ENCODE measurements at regions not wholly inside any gene's neighbourhood (a gene's known extent, or its start where the extent isn't known, plus 50 kb on each side); places are given as distances from the start of the nearest gene placed in this dataset.

DNA sequence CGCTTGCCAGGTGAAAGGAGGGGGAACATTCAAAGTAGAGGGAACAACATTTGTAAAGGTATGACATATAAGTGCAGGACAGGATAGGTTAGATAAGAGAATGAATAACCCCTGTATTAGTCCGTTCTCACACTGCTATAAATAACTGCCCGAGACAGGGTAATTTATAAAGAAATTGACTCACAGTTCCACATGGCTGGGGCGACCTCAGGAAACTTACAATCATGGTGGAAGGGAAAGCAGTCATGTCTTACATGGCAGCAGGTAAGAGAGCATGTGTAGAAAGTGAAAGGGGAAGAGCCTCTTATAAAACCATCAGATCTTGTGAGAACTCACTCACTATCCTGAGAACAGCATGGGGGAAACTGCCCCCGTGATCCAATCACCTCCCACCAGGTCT lies 223.8 kb downstream of the SOX9 start:
- no peak for DNase-seq

DNA sequence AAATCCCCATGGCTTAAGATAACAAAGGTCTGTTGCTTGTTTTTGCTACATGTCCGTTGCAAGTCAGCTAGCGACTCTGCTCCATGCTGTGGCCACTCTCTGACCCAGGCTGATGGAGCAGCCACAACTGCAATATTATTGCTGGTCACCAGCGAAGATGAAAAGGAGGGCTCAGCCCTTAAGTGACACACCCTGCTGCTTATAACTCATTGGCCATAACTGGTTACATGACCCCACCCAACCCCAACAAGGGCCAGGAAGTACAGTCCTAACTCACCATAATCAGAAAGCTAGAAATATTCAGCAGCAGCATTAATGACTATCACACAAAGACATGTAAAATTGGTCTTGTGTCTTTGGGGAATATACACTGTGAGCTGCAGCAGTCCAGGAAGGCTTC lies 224.3 kb downstream of the SOX9 start:
- DNase-seq: no peak

DNA sequence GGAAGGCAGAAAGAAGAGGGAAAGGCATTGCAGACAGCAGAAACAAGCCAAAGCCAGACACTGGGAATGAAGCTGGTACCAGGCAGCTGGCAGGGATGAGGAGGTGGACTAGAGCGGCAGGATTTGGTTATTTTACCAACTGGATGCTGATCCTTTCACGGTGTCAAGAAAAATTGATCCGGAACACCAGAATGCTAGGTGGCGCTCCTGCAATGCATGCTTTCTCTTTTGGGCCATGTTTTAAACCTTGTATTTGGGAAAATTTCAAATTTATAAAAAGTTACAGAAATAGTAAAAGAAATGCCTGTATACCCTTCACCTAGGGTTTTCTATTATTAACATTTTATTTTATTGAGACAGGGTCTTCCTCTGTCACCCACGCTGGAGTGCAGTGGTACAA lies 224.7 kb downstream of the SOX9 start:
- no peak for DNase-seq

GRCh38 chr17:72346306-72346705 lies 225.5 kb downstream of the SOX9 start:
- DNase-seq: no peak

DNA sequence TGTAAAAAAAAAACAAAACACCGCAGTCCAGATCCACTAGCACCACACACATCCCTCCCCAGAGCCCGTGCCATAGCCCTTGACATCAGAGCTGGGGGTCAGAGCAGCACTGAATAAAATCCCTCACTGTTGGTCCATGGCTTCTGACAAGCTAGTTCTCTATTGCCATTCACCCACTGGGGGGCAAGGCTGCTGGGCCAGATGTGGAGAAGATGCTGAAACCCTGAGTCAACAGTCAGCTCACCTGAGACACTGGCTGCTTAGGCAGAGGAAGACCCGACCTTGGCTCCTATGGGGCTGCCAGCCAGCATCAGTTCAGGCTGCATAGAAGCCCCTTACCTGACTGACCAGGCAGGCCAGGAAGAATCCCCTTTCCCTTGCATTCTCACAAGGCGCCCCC lies 228.2 kb downstream of the SOX9 start:
- DNase-seq: no peak

GRCh38 chr17:72349491-72349995 lies 228.7 kb downstream of the SOX9 start:
- no peak for DNase-seq

- DNase-seq: no peak
Observed at GRCh38 chr17:72350073-72350472, 229.3 kb downstream of the SOX9 start.

DNA sequence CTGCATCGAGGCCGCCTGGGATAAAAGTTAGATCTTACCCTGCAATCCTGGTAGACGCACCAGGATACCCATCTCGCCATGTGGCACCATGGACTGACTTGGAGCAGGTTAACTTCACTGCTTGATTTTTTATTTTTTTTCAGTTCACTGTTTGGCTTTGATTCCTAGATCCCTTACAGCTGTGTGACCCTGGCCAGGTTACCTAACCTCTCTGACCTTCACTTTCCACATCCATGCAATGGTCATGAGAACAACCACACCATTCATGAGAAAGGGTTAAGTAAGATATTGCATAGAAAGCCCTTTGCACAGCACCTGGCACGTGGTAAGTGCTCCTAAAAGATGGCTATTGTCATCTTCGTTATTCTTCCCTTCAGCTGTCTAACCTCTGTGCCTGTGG lies 230.5 kb downstream of the SOX9 start:
- DNase-seq: no peak

DNA sequence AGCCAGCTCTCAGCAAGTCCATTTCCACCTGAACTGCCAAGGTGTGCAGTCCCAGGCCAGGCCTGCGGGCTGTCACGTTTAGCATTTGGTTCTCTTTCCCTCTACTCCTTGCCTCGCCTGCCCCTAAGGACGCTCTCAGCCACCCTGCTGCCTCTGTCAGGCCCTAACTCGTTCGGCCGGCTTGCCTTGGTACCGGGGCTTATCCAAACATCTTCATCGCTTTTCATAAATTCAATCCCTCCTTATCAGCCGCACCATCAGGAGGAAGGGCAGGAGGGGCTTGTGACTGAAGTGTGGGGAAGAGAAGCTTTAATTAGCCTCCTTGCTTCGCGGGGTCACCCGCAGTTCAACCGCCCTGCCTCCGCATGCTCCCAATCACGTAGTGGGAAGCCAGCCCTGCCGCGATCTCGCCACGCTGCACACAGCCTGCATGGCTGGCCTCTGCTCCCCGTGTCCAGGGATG lies 231.1 kb downstream of the SOX9 start:
- no peak for DNase-seq

- no peak for DNase-seq
Observed at GRCh38 chr17:72353502-72353901, 232.7 kb downstream of the SOX9 start.

GRCh38 chr17:72354071-72354470 lies 233.3 kb downstream of the SOX9 start:
- DNase-seq: no peak

DNA sequence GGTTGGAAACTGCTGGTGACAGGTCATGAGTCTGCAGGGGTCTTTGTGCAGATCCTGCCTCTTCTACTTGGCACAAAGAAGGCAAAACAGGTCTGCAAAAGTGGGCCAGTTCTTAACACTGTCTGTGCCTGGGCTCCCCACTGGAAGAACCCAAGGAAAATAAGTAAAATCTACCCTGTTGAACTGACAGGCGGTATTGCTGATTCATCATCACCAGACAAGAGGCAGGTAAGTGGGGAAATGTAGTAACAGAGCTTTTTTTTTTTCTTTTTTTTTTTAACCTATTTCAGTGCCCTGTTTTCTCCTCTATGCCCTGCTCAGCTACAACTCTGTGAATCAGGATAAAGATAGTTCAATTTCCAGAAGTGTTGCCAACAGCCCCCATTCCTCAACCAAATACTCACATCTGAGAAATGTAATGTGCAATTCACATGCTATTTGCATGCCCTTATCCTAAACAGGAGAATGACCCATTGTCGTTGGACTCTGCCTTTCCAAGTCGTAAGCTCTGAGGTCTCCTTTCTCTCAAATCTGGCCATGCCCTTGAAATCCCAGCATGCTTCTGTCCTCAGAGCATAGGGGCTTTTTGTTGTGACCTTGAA lies 237.0 kb downstream of the SOX9 start:
- DNase-seq: no peak

DNA sequence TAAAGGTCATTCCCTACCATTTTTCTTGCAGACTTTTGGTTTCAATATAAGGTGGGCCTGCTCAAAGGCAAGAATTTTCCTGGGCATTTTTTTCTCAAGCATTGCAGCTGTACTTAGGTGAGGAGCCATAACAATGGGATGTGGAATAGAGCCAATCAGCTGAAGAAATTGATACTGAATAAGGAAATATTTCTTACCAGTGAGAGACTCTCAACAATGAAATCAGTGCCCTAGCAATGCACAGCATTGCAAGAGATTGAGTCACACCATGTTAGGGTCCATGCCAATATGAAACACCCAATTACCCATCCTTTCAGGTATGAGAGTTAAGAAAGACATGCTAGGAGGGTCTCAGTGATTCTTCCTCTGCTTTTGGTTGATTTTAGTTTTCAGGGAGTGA lies 237.6 kb downstream of the SOX9 start:
- no peak for DNase-seq

DNA sequence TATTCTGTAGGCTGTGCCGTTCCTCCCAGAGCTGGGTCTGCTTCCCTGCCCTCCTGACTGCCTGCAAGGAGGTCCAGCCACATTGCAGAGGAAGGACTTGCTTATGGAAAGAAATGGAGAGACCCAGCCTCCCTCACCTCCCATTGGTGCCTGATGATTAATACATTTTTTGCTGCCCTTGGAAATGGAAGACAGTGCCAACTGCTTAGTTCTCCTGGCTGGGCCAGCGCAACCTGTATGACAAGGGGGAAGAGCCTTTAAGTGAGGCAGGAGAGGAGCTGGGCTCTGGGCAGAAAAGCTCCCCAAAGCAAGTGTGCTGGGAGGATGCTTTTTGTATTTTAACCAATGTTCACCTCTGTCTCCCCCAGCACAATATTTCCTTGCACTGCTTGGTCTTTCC lies 238.5 kb downstream of the SOX9 start:
- no peak for DNase-seq

- DNase-seq: no peak
Observed at GRCh38 chr17:72359811-72360210, 239.0 kb downstream of the SOX9 start.

DNA sequence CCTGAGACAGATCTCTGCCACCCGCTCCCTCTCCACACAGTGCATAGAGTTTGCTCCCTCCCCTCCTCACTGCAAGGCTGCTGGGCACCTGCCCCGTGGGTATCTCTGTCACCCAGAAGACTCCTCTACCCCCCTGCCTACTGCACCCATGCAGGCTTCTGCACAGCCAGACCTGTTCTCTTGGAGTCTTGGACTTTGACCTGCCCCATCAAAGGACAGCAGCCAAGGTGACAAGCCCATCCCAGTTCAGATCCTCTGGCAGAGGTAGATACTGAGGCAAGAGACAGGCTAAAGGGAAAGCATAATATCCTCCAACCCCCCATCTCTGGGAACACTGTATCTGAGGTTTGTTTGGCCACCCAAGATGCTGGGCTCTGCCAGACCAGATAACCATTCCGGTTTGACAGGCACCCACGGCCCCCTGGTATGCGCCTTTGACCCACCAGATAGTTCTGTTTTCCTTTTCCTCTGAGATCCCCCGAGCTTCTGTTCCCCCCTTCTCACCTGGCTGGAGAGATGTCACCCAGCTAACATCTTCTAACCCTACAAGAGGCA lies 239.6 kb downstream of the SOX9 start:
- DNase-seq: no peak

DNA sequence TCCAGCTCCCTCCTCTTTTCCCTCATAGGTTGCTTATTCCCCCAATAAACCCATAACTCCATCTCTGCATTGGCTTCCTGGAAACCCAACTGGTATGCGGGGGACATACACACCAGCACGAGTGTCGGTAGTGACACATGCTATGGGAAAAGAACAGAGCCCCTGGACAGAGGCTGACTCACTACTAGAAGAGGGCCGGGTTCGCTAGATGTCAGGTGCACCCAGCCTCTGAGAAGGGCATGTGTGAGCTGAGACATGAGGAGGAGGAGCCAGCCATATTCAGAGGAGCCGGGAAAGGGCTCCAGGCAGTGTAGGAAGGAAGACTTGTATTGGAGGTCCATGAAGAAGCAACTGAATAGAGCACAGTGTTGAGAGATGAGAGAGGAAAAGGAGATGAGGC lies 241.1 kb downstream of the SOX9 start:
- DNase-seq: no peak

DNA sequence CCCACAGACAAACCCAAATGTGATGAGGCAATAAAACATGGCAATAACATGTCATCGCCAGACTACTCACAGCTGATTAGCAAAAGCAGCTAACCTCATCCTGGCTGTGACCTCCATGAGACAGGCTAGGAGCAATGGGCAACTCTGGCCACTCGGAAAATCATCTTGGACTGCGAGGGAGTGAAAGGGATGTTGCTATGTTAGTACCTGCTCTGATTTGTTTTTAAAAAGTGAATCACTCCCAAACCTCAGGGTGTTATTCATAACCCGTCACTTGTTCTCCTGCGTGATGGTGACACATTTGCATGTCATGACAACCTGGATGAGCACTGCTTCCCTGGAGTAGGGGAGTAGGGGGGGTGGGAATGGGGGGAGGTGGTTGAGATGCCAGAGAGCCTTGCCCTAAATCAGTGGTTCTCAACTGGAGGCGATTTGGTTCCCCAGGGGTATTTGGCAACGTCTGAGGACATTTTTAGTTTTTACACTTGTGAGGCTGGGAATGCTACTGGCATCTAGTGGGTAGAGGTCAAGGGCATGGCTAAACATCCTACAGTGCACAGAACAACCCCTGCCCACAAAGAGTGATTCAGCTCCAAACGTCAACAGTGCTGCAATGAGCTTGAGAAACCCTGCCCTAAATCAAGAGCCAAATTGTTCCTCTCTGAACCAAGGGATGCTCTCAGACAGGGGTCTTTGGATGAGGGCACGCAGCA lies 241.7 kb downstream of the SOX9 start:
- no peak for DNase-seq

- DNase-seq: no peak
Observed at GRCh38 chr17:72363089-72363610, 242.3 kb downstream of the SOX9 start.

DNA sequence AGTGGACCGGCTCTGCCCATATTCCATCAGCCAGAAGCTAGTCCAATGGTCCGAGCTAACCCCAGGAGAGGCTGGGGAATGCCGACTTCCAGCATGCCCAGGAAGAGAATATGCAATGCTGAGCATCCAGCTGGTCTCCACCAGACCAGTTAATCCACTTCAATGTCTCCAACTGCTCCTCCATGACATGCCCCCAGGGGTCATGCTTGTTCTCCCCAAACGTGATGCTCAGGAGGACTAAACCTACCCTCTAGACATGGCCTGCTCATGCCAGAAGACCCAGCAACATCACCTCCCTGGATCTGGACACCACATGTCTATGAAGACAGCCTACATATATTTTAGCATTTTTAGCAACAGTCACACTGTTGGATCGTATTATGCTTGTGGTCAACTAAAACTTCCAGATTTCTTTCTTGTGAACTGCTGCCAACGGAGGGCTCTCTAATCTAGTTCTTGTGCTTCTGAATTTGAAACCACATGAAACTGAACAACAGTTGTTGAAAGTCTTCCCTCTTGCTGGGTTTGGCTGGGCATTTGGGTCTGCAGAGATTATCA lies 245.1 kb downstream of the SOX9 start:
- no peak for DNase-seq

GRCh38 chr17:72366626-72367025 lies 245.8 kb downstream of the SOX9 start:
- DNase-seq: no peak

GRCh38 chr17:72368191-72368590 lies 247.4 kb downstream of the SOX9 start:
- no peak for DNase-seq

- no peak for DNase-seq
Observed at GRCh38 chr17:72369366-72369765, 248.5 kb downstream of the SOX9 start.

DNA sequence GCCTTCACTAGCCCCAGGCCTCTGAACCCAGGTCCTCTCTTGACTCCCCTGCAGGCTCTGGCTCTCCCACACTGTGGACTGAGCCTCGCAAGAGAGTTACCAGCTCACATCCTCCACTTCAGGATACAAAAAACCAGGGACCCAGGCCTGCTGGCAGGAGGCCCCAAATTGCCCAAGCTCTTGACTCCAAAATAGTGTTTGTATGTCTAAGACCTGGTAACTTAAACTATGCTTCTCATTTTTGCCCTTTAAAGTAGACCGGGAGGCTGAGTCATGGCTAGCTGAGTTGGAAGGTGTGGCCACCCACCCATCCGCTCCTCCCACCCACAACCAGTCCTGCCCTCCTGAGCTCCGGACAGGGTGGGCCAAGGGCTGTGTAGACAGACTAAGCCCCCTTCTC lies 250.0 kb downstream of the SOX9 start:
- no peak for DNase-seq

Measured in NCI-H1436 (cell line).